IMR-90 (cell line): ENCODE measurements at regions not wholly inside any gene's neighbourhood (a gene's known extent, or its start where the extent isn't known, plus 50 kb on each side); places are given as distances from the start of the nearest gene placed in this dataset.

Experiments used
- ATAC-seq: fragments of 200-7000 bp; cut with Tn5 transposase; 2 replicates; pipeline ENCODE4 v1.9.1; 2020; ENCODE audit warnings: low read depth, mild to moderate bottlenecking, moderate library complexity
- BruUV-seq: library from RNA; stranded (reverse); fragments of 400-500 nt; replicated peaks from 2 replicates; lab custom pipeline; 2021; lab: Mats Ljungman, UMichigan
- CTCF ChIA-PET: fragments of 300-600 bp; formaldehyde crosslinking; extraction: SDS; loops from one replicate; lab custom pipeline; 2021; ENCODE audit warnings: antibody characterized with exemption; lab: Yijun Ruan, JAX
- POLR2A ChIA-PET: fragments of 300-600 bp; sonication (Branson Sonifier 250); formaldehyde crosslinking; loops from one replicate; lab custom pipeline; 2022; ENCODE audit warnings: antibody characterized with exemption; ENCODE audit not compliant: unreplicated experiment; lab: Charles Lee
- DNase-seq: peaks from one replicate; pipeline ENCODE4 v3.0.0; 2013
- H2AFZ ChIP-seq: replicated peaks from 2 replicates; pipeline ENCODE3; 2013; ENCODE audit warnings: low read length, mild to moderate bottlenecking; ENCODE audit not compliant: poor library complexity
- H2AK5ac ChIP-seq: 2 replicates; pipeline ENCODE4 v1.6.1; 2013; ENCODE audit warnings: low read depth, low read length, inconsistent platforms
- H2AK9ac ChIP-seq: replicated peaks from 2 replicates; pipeline ENCODE3; 2013; ENCODE audit warnings: mild to moderate bottlenecking, low read depth, low read length, moderate library complexity; ENCODE audit not compliant: poor library complexity
- H2BK120ac ChIP-seq: 2 replicates; pipeline ENCODE4 v1.6.1; 2013; ENCODE audit warnings: low read depth, low read length, inconsistent platforms
- H2BK15ac ChIP-seq: 3 replicates; pipeline ENCODE4 v1.6.1; 2013; ENCODE audit warnings: low read depth, low read length, inconsistent platforms
- H2BK20ac ChIP-seq: 2 replicates; pipeline ENCODE4 v1.6.1; 2013; ENCODE audit warnings: low read depth, mild to moderate bottlenecking, inconsistent platforms, low read length, moderate library complexity
- H2BK5ac ChIP-seq: 2 replicates; pipeline ENCODE4 v1.6.1; 2013; ENCODE audit warnings: mild to moderate bottlenecking, low read depth, low read length, inconsistent platforms; ENCODE audit not compliant: poor library complexity, severe bottlenecking
- H3K14ac ChIP-seq: replicated peaks from 2 replicates; pipeline ENCODE4 v1.6.1; 2013; ENCODE audit warnings: low read depth, low read length, inconsistent platforms
- H3K18ac ChIP-seq: 2 replicates; pipeline ENCODE4 v1.6.1; 2013; ENCODE audit warnings: low read depth, low read length, control low read depth
- H3K23ac ChIP-seq: 2 replicates; pipeline ENCODE4 v1.6.1; 2013; ENCODE audit warnings: low read depth, low read length, inconsistent platforms
- H3K27ac ChIP-seq: 2 replicates; pipeline ENCODE4 v1.5.1; 2013; ENCODE audit warnings: mild to moderate bottlenecking, control low read depth, low read length; ENCODE audit not compliant: insufficient read depth
- H3K27me3 ChIP-seq: 2 replicates; pipeline ENCODE4 v1.6.1; 2013; ENCODE audit warnings: low read length; ENCODE audit not compliant: control insufficient read depth, insufficient read depth
- H3K36me3 ChIP-seq: 2 replicates; pipeline ENCODE4 v1.6.1; 2013; ENCODE audit warnings: low read length, mixed read lengths; ENCODE audit not compliant: control insufficient read depth, insufficient read depth
- H3K4ac ChIP-seq: 2 replicates; pipeline ENCODE4 v1.6.1; 2013; ENCODE audit warnings: low read depth, low read length, inconsistent platforms
- H3K4me1 ChIP-seq: 2 replicates; pipeline ENCODE4 v1.6.1; 2013; ENCODE audit warnings: low read length, mixed read lengths; ENCODE audit not compliant: control insufficient read depth, insufficient read depth
- H3K4me2 ChIP-seq: 2 replicates; pipeline ENCODE4 v1.6.1; 2013; ENCODE audit warnings: low read depth, mild to moderate bottlenecking, control low read depth, low read length, moderate library complexity
- H3K4me3 ChIP-seq: 2 replicates; pipeline ENCODE4 v1.5.1; 2013; ENCODE audit warnings: low read depth, mild to moderate bottlenecking, control low read depth, low read length, moderate library complexity; ENCODE audit not compliant: insufficient read depth
- H3K56ac ChIP-seq: 2 replicates; pipeline ENCODE4 v1.6.1; 2013; ENCODE audit warnings: low read length, inconsistent platforms; ENCODE audit not compliant: insufficient read depth; ENCODE audit errors: extremely low read depth
- H3K79me1 ChIP-seq, 2 experiments: 2 replicates each; pipeline ENCODE4 v1.6.1; 2013; ENCODE audit warnings: low read length in 2 of 2, inconsistent platforms in 1 of 2, low read depth in 1 of 2
- H3K9ac ChIP-seq: 2 replicates; pipeline ENCODE4 v1.6.1; 2013; ENCODE audit warnings: low read depth, low read length, control low read depth
- H3K9me1 ChIP-seq: 2 replicates; pipeline ENCODE4 v1.6.1; 2013; ENCODE audit warnings: low read length, inconsistent platforms; ENCODE audit not compliant: insufficient read depth
- H3K9me3 ChIP-seq: 2 replicates; pipeline ENCODE4 v1.6.1; 2013; ENCODE audit warnings: low read length; ENCODE audit not compliant: control insufficient read depth, insufficient read depth
- H4K20me1 ChIP-seq: 2 replicates; pipeline ENCODE4 v1.6.1; 2013; ENCODE audit warnings: low read length, inconsistent platforms; ENCODE audit not compliant: insufficient read depth
- H4K5ac ChIP-seq: 2 replicates; pipeline ENCODE4 v1.6.1; 2013; ENCODE audit warnings: mild to moderate bottlenecking, low read depth, low read length, control low read depth
- H4K8ac ChIP-seq, 2 experiments: 2 replicates each; pipeline ENCODE4 v1.6.1; 2013; ENCODE audit warnings: low read depth in 2 of 2, low read length in 2 of 2, control low read depth in 1 of 2, inconsistent platforms in 1 of 2
- H4K91ac ChIP-seq: 2 replicates; pipeline ENCODE4 v1.6.1; 2013; ENCODE audit warnings: low read depth, low read length, inconsistent platforms; ENCODE audit not compliant: insufficient read depth
- BHLHE40 ChIP-seq: fragments of 150-350 bp; IDR thresholded peaks from 2 replicates; pipeline ENCODE4 v1.6.1; 2016; ENCODE audit warnings: mild to moderate bottlenecking, low read depth, low read length
- CEBPB ChIP-seq: IDR thresholded peaks from 2 replicates; pipeline ENCODE4 v1.6.1; 2012; ENCODE audit warnings: low read depth, low read length, improper control_type of control experiment
- CHD1 ChIP-seq: IDR thresholded peaks from 2 replicates; pipeline ENCODE4 v1.6.1; 2012; ENCODE audit warnings: low read depth, low read length, improper control_type of control experiment
- FOS ChIP-seq: fragments of 150-350 bp; IDR thresholded peaks from 2 replicates; pipeline ENCODE4 v1.6.1; 2016; ENCODE audit warnings: low read depth, low read length
- MAFK ChIP-seq: IDR thresholded peaks from 2 replicates; pipeline ENCODE4 v1.6.1; 2012; ENCODE audit warnings: low read depth, low read length, improper control_type of control experiment
- MAZ ChIP-seq: IDR thresholded peaks from 2 replicates; pipeline ENCODE4 v1.6.1; 2012; ENCODE audit warnings: low read depth, mild to moderate bottlenecking, low read length, improper control_type of control experiment, moderate library complexity, borderline replicate concordance
- MXI1 ChIP-seq: IDR thresholded peaks from 2 replicates; pipeline ENCODE4 v1.6.1; 2012; ENCODE audit warnings: low read depth, mild to moderate bottlenecking, low read length, moderate library complexity, borderline replicate concordance
- NFE2L2 ChIP-seq: fragments of 150-350 bp; IDR thresholded peaks from 2 replicates; pipeline ENCODE4 v1.6.1; 2016; ENCODE audit warnings: low read depth, mild to moderate bottlenecking, low read length
- POLR2A ChIP-seq: IDR thresholded peaks from 2 replicates; pipeline ENCODE4 v1.6.1; 2012; ENCODE audit warnings: mild to moderate bottlenecking, low read depth, low read length
- RAD21 ChIP-seq: IDR thresholded peaks from 2 replicates; pipeline ENCODE4 v1.6.1; 2012; ENCODE audit warnings: low read length, improper control_type of control experiment
- RCOR1 ChIP-seq: IDR thresholded peaks from 2 replicates; pipeline ENCODE4 v1.6.1; 2012; ENCODE audit warnings: mild to moderate bottlenecking, low read length, improper control_type of control experiment; ENCODE audit not compliant: insufficient replicate concordance
- RFX5 ChIP-seq: IDR thresholded peaks from 2 replicates; pipeline ENCODE4 v1.8.0; 2012; ENCODE audit warnings: low read depth, mild to moderate bottlenecking, low read length, moderate library complexity
- SMC3 ChIP-seq: fragments of 150-350 bp; IDR thresholded peaks from 2 replicates; pipeline ENCODE4 v1.6.1; 2016; ENCODE audit warnings: low read depth, mild to moderate bottlenecking, antibody characterized with exemption, low read length, moderate library complexity
- USF2 ChIP-seq: fragments of 150-350 bp; IDR thresholded peaks from 2 replicates; pipeline ENCODE4 v1.6.1; 2017; ENCODE audit warnings: mild to moderate bottlenecking, antibody characterized with exemption, low read length, low read depth
- dilution Hi-C: fragments of 300-500 bp; cut with HindIII; formaldehyde crosslinking; loops from one replicate; pipeline ENCODE4 v1.14.3; 2018; ENCODE audit warnings: low sequenced_read_pairs; ENCODE audit not compliant: unreplicated experiment
- in situ Hi-C: fragments of 300-500 bp; cut with MboI; formaldehyde crosslinking; loops from 3 replicates; pipeline ENCODE4 v1.14.3; 2019; ENCODE audit warnings: low sequenced_read_pairs, inconsistent platforms, mixed read lengths
- intact Hi-C: fragments of 100-400 bp; cut with micrococcal nuclease; formaldehyde crosslinking; loops from 2 replicates; pipeline ENCODE4 v1.10.0; 2022
- TF ChIP-seq, protein P1 (sequence below): conservative IDR thresholded peaks from 2 replicates; pipeline ENCODE4 v1.5.1; 2012; ENCODE audit warnings: mild to moderate bottlenecking, low read depth, low read length, improper control_type of control experiment
- TF ChIP-seq, protein P2 (sequence below): fragments of 150-350 bp; IDR thresholded peaks from 2 replicates; pipeline ENCODE4 v1.6.1; 2016; ENCODE audit warnings: low read depth, mild to moderate bottlenecking, low read length, moderate library complexity, borderline replicate concordance

DNA sequence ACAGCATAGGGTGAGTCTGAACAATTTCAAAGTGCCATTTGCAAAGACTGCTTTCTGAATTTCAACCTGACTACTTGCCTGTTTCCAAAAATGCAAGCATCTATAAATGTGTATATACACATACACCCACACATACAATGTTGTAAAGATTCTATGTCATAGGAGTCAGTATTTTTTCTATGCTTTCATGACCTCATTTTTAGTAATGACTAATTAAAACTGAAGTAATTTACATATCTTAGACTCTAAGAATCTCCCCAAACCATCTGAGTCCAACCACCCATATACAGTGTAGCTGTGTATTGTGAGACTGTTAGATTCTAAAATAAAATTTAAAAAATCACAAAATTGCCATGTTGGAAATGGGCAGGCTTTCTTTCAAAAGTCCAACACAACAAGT lies 162.0 kb upstream of the STK17B start:
- DNase-seq (peak; percentile 15), ATAC-seq (no peak)
- Histone ChIP-seq H2BK120ac (peak overlapping the region; percentile 87), H2BK20ac (peak overlapping the region; percentile 27), H3K9me1 (peaks cover 17% of the 10 kb centered on the region), H4K91ac (no peak overlapping the region), H4K8ac (peak overlapping the region in 1 of 2 experiments; percentile 52; a peak in 1 of 4 replicates), H3K56ac (no peak overlapping the region), H3K18ac (peak overlapping the region; percentile 76; the same call in 1 of the 2 replicates), H3K36me3 (no peaks in the 10 kb centered on the region), H3K27me3 (no peaks in the 10 kb centered on the region), H3K14ac (no peak overlapping the region; the same call in 1 of the 2 replicates), H2AFZ (no peak overlapping the region), H2AK9ac (no peak overlapping the region), H3K27ac (no peak overlapping the region), H3K4me3 (no peak overlapping the region), H3K9ac (no peak overlapping the region), H3K4ac (no peak overlapping the region), H2BK5ac (peak overlapping the region; percentile 84), H2BK15ac (peak overlapping the region; percentile 60; the same call in 2 of the 3 replicates), H3K23ac (0 out of 2 replicates have a peak overlapping the region, but pooled peaks have one; percentile 72), H3K9me3 (no peaks in the 10 kb centered on the region), H2AK5ac (no peak overlapping the region), H3K4me2 (no peak overlapping the region), H3K79me1 (peaks cover 0 to 7% of the 10 kb centered on the region in 2 experiments; a peak in 2 of 4 replicates), H3K4me1 (peaks cover 30% of the 10 kb centered on the region), H4K20me1 (no peaks in the 10 kb centered on the region), H4K5ac (no peak overlapping the region)
- CTCF ChIA-PET = interaction anchor here (1.7 kb wide), 1 partner anchor 255 kb away, joined by 3 read pairs; no protein-coding TSS in a partner anchor
- dilution Hi-C loops (no loop called here), in situ Hi-C loops (loop anchor here (10.0 to 25.0 kb wide), 2 partner anchors 159 to 671 kb away; partner anchors contain the start of genes SLC39A10 and STK17B), intact Hi-C loops (loop anchor here (1.0 to 10.0 kb wide), 2 partner anchors 9 to 59 kb away; no protein-coding TSS in a partner anchor)
- POLR2A ChIA-PET = no interaction called here
- BruUV-seq = no TSS peak
- TF ChIP-seq POLR2A = no peak
- TF ChIP-seq RCOR1 = no peak
- TF ChIP-seq RAD21 = no peak
- no peak for TF ChIP-seq USF2
- TF ChIP-seq BHLHE40 = no peak
- no peak for TF ChIP-seq MAZ
- no peak for TF ChIP-seq MAFK
- TF ChIP-seq MXI1 = no peak
- TF ChIP-seq, protein P1, sequence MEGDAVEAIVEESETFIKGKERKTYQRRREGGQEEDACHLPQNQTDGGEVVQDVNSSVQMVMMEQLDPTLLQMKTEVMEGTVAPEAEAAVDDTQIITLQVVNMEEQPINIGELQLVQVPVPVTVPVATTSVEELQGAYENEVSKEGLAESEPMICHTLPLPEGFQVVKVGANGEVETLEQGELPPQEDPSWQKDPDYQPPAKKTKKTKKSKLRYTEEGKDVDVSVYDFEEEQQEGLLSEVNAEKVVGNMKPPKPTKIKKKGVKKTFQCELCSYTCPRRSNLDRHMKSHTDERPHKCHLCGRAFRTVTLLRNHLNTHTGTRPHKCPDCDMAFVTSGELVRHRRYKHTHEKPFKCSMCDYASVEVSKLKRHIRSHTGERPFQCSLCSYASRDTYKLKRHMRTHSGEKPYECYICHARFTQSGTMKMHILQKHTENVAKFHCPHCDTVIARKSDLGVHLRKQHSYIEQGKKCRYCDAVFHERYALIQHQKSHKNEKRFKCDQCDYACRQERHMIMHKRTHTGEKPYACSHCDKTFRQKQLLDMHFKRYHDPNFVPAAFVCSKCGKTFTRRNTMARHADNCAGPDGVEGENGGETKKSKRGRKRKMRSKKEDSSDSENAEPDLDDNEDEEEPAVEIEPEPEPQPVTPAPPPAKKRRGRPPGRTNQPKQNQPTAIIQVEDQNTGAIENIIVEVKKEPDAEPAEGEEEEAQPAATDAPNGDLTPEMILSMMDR = no peak
- TF ChIP-seq NFE2L2 = no peak
- TF ChIP-seq, protein P2, sequence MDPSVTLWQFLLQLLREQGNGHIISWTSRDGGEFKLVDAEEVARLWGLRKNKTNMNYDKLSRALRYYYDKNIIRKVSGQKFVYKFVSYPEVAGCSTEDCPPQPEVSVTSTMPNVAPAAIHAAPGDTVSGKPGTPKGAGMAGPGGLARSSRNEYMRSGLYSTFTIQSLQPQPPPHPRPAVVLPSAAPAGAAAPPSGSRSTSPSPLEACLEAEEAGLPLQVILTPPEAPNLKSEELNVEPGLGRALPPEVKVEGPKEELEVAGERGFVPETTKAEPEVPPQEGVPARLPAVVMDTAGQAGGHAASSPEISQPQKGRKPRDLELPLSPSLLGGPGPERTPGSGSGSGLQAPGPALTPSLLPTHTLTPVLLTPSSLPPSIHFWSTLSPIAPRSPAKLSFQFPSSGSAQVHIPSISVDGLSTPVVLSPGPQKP = no peak
- no peak for TF ChIP-seq FOS
- TF ChIP-seq CEBPB = no peak
- TF ChIP-seq RFX5 = no peak
- TF ChIP-seq CHD1 = no peak
- no peak for TF ChIP-seq SMC3
